T47D (cell line): ENCODE measurements at regions not wholly inside any gene's neighbourhood (a gene's known extent, or its start where the extent isn't known, plus 50 kb on each side); places are given as distances from the start of the nearest gene placed in this dataset.
A peak's percentile ranks its signal among the peaks of the same experiment; 100 is the strongest.
"Not testable (repeated sequence)": the region's sequence is repeated elsewhere in the genome, so short reads cannot be mapped to it uniquely, and the experiment has no call there.

Experiments
- DNase-seq, 2 experiments: peaks; one replicate each; pipeline versions ENCODE4 v3.0.0 to v3.0.0-alpha.2; 2011 to 2012; ENCODE audit warnings: low read depth in 1 of 2, low spot score in 1 of 2
- JUND ChIP-seq: IDR thresholded peaks from 2 replicates; pipeline ENCODE4 v1.6.1; 2012; ENCODE audit warnings: low read depth
- in situ Hi-C: cut with HindIII; loops from 2 replicates; pipeline ENCODE4 v1.10.0; 2016; ENCODE audit warnings: low sequenced_read_pairs, low pct_unique_long_range_greater_than_20kb

DNA sequence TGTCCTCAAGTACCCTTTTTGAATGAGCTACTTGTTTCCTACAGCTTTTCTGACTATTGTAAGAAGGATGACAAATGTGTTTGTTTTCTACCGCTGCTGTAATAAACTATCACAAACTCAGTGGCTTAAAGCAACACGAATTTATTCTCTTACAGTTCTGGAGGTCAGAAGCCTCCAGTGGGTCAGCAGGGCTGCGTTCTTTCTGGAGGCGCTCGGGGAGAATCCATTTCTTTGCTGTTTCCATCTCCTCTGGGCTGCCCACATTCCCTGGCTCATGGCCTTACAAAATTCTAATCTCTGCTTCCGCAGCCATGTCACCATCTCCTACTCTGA is 128.5 kb downstream of the SPP2 start:
- DNase-seq, result no peak
- TF ChIP-seq JUND, result no peak
- in situ Hi-C loops, result no loop called here

DNA sequence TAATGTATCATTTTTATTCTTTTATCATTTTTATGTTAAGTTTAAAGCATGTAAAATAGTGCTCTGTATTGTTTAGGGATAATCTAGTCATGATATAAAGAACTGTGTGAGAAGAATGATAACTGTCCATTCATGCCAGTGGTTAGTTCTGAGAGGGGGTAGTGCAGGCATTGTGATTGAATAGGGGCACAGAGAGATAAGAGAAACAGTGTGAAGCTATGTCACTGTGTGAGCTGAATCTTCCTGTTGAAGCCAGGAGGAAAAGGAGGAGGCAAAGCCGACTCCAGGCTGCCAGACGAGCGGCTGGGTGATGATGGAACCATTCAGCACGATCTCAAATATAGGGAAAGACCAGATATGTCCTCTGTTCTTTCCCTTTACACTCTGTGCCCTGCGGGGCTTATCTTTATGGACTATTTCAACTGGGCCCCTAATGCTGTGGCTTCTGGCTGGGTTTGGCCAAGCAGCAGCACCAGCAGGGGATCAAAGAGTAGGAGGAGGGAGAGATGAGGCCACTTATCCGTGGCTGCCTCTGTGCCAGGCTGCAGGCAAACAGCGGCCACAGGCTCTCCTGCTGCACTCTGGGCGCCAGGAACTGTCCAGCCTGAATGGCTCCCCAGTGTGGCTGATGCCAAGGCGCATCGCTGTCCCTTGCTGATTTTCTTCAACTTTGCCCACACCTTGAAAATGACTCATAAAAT is 128.0 kb downstream of the SPP2 start:
- no peak for TF ChIP-seq JUND
- DNase-seq, result peak; percentile 25 to 59
- in situ Hi-C loops, result no loop called here

DNA sequence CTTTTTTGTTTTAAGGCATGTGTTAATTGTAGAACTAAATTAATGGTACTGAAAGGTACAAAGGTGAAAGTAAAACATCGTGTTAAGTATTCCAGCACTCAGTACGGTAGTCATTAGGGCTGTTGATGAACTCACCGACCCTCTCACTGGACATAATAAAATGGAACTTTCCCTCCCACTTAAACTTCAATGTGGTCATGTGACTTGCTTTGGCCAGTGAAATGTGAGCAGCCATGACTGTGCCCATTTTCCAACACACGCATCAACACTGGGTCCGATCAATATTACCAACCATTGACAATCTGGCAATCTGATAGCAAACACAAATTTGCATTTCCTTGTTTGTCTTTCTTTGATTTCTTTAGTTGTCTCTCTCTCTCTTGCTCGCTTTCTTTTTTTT is 125.1 kb downstream of the SPP2 start:
- in situ Hi-C loops, result no loop called here
- DNase-seq, result no peak
- no peak for TF ChIP-seq JUND

DNA sequence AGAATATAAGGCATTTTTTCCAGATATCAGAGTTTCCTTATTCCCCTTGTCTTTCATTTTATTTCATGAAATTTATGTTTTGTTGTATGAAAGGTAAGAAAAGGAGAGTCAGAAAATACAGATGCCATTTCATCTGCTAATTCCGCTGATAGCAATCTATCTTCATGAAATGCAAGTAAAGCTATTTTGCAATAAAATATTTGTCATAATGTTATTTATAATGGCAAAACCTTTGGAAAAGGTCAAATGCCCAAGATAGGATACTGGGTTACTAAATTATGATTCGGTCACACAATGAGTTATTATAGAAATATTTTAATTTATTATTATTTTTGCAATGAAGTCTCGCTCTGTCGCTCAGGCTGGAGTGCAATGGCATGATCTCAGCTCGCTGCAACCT is 124.2 kb downstream of the SPP2 start:
- in situ Hi-C loops, result no loop called here
- TF ChIP-seq JUND, result no peak
- no peak for DNase-seq

DNA sequence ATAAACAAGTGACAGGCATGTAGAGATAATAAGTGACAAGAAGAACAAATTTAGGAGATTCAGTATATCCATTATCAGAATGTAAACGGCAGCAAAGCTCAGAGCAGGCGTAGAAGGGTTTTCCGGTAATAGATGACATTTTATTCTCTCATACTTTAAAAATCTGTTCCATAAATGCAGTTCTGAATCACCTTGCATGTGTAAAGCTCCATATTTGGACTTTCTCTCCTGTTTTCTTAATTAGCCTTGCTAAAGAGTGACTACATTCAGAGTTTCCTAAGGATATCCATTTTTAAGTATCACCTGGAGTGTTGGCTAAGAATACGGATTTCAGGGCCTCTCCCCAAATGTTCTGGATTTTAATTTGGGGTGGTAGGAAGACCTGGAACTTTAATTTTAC is 122.0 kb downstream of the SPP2 start:
- DNase-seq, result no peak
- TF ChIP-seq JUND, result no peak
- in situ Hi-C loops, result no loop called here

DNA sequence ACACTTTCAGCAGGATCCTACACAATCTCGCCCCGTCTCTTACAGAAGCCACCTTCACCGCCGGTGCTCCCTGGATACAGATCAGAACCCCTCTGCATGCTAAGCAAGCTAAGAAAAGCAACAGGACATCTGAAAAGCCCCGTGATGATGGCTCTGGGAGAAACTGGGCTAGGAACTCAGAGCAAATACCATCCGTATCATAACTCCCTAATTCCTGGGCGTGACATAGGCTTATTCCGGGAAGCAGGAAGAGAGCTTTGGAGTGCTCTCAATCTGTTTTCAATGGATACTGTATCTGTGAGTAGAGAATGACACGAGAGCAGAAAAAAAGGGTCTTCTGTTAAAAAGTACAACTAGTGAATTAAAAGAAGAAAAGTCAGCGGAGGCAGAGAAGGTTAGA is 121.6 kb downstream of the SPP2 start:
- TF ChIP-seq JUND, result no peak

DNA sequence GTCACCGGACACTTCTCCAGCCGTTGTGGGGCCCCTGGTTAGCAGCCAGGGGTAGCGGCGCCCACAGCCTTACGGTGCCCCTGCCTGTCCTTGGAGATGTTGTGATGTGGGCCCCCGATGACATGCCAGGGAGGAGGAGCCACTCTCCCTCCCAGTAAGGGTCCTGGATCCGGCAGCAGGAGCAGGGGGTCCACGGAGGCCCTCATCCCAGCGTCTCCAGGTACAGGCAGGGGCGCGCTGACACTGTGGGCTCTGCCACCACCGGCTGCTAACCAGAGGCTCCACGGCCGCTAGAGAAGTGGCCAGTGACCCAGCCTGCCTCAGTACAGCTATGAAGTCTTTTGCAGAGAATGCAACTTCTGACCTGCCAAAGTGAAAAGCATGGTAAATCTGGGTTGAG is 121.2 kb downstream of the SPP2 start:
- in situ Hi-C loops, result no loop called here
- no peak for DNase-seq
- no peak for TF ChIP-seq JUND

More for the DNA sequence above, 121.6 kb downstream of the SPP2 start:
- no peak for DNase-seq
- in situ Hi-C loops, result no loop called here

DNA sequence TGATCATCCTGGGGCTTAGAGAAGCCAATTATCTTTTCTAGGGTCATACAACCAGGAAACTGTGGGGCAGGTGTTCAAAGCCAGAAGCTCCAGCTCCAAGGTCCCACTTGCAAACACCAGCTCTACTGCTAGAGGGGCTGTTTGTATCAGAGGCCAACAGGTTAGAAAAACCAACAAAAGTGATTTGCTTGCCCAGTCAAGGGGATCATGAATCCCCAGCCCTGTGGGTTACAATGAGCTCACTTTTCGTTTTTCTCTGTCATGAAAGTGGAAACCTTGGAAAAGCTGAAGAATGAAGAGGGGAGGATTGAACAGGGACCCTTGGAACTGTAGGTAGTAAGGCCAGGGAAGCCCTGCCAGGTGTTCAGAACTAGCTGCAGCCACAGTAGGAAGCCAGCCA is 119.2 kb downstream of the SPP2 start:
- in situ Hi-C loops, result no loop called here
- no peak for DNase-seq
- TF ChIP-seq JUND, result no peak

DNA sequence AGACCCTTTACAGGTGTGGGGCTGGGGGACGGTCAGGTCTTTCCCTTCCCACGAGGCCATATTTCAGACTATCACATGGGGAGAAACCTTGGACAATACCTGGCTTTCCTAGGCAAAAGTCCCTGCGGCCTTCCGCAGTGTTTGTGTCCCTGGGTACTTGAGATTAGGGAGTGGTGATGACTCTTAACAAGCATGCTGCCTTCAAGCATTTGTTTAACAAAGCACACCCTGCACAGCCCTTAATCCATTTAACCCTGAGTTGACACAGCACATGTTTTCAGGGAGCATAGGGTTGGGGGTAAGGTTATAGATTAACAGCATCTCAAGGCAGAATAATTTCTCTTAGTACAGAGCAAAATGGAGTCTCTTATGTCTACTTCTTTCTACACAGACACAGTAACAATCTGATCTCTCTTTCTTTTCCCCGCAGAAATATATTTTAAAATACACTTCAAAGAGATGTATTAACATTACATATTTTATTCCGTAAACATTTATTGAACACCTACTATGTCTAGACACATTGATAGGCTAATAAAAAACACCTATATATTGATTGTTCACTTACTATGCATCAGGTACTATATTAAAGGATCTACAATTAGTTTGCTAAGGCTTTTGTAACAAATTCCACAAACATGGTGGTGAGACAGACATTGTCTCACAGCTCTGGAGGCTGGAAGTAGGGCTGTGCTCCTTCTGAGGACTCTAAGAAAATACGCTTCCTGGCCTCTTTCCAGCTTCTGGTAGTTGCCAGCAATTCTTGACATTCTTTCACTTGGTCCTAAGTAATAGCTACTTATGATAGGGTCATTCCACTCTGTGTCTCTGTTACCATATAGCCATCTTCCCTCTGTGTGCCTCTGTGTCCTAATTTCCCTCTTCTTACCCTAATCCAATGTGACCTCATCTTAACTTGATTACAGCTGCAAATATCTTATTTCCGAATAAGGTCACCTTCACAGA is 118.4 kb downstream of the SPP2 start:
- DNase-seq, result peak in 1 of 2 experiments; percentile 58
- in situ Hi-C loops, result not testable (repeated sequence)

DNA sequence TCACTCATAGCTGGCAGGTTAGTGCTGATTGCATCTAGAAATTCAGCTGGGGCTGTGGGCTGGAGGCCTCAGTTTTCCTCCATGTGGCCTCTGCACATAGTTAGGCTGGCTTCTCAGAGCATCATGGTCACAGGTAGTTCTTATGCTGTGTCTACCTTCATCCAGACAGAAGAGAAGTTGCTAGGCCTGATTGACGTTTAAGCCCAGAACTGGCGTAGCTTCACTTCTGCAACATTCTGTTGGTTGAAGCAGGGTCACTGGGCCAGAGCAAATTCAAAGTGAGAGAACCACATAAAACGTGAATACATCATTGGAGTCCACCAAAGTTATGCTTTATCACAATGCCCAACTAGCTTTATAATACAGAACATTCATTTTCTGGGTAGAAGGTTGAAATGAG is 116.0 kb downstream of the SPP2 start:
- in situ Hi-C loops, result no loop called here
- no peak for TF ChIP-seq JUND
- DNase-seq, result no peak

DNA sequence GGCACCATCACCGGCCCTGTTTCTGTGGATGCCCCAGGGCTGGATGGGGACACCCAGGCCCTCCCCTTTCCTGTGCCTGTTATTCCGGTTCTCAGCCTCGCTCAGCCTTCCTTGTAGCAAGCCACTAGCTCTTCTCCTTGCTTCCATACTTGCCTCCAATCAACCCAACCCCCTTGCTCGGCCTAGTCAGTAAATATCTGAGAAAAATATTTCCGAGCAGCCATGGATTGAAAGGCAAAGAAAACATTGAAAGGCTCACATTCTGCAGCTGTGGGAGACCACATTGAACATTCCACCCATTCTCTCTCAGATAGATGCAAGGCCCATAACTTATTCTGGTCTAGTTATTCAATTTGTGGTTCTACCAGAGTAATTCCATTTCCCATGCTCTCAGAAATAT is 114.9 kb downstream of the SPP2 start:
- in situ Hi-C loops, result no loop called here
- no peak for TF ChIP-seq JUND
- DNase-seq, result peak in 1 of 2 experiments; percentile 58

DNA sequence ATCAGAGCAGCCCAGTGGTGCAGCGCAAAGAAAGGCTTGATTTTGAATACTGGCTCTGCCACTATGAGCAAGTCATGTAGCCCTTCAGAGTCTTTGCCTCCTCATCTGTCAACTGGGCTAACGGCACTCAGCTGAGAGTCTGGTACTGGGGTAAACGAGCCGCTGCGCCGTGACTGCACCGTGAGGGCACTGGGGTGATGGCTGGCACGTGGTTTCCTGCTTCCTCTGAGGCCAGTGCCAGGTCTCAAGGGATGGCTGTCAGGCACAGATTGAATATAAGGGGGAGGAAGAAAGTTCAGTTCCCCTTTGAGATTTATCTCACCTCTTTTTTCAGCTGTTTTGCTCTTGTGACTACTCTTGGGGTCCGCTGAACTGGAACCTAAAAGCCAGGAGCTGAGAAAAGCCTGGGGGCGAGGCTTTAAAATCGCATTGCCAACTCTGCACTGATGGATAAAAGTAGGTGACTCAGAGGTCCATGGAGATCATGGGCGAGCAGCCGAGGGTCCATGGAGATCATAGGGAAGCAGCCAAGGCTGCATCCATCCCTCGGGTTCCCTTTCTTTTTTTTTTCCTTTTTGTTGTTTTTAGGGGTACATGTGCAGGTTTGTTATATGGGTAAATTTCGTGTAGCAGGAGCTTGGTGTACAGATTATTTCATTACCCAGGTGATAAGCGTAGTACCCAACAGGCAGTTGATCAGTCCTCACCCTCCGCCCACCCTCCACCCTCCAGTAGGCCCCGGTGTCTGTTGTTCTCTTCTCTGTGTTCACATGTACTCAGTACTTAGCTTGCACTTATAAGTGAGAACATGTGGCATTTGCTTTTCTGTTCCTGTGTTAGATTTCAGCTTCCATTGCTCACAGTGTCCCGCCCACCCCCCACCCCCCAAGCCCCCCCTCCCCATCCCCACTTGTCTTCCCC is 114.3 kb downstream of the SPP2 start:
- DNase-seq, result no peak
- in situ Hi-C loops, result no loop called here
- TF ChIP-seq JUND, result no peak
